Left colon (tissue), 2 donors: ENCODE measurements at regions not wholly inside any gene's neighbourhood (a gene's known extent, or its start where the extent isn't known, plus 50 kb on each side); places are given as distances from the start of the nearest gene placed in this dataset.

Source experiments
- ATAC-seq: fragments of 200-7000 bp; cut with Tn5 transposase; one replicate; pipeline ENCODE4 v1.9.1; 2020; ENCODE audit warnings: mild to moderate bottlenecking, moderate library complexity
- DNase-seq, 2 donors: peaks; one replicate each; pipeline ENCODE4 v3.0.0-alpha.2; 2020
- intact Hi-C, 2 donors: fragments of 100-400 bp; cut with DNase I in 1 of 2; cut with micrococcal nuclease in 1 of 2; formaldehyde crosslinking; loops; one replicate each; pipeline versions ENCODE4 v1.11.2 to v1.14.0; 2022; cut with DNase I, micrococcal nuclease
- donor health status: DM: no; HTN: no; CAD: no.
- donor health status: DM: yes; HTN: yes; CAD: no.

DNA sequence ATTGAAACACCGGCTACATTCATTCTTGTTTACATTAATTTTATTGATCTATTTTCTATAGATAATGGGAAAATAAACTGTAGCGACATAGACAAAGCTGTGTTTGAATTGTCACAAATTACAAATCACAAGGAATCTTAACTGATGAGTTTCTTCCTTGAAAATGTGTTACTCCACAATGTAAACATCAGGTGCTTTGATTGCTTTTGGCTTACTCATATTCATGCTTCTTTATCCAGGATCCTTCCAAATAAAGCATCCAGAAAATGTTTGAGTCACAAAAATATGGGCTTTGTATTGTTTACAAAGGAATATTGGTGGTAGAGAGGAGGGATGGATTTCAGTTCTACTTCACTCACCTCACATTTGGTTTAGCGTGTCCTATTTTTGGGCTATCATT, 64.0 kb downstream of the BMP2 start:
- ATAC-seq (no peak), DNase-seq (no peak)
- intact Hi-C loops, result loop anchor here in 1 of 2 donors (10.0 kb wide), 1 partner anchor 1033 kb away; no protein-coding TSS in a partner anchor

DNA sequence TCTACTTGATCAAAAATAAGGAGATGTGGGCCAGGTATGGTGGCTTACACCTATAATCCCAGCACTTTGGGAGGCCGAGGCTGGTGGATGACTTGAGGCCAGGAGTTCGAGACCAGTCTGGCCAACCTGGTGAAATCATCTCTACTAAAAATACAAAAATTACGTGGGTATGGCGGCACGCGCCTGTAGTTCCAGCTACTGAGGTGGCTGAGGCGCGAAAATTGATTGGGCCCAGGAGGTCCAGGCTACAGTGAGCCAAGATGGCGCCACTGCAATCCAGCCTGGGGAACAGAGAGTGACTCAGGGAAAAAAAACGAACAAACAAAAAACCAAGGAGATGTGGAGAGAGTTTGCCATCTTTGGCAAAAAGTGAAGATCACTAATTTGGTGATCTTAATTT, 65.3 kb downstream of the BMP2 start:
- no peak for ATAC-seq
- intact Hi-C loops, result loop anchor here in 1 of 2 donors (10.0 kb wide), 1 partner anchor 1032 kb away; no protein-coding TSS in a partner anchor
- no peak for DNase-seq

DNA sequence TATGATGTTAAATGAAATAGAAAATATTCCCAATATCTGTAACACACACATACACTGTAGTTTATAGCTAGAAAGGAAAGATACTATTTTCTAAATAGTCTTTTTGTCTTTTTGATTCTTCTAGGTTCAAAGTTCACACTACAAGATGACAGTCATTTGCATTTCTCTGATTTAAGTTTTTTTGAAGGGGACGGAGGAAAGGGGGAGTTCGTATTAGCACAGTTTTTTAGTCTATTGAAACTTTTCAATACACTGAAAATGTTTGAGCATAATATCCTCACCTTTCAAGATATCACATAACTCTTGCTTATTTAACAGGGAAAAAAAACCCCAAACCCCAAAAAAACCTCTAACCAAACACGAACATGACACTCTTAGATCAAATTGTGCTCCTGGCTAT, 68.1 kb downstream of the BMP2 start:
- DNase-seq (no peak), ATAC-seq (no peak)
- intact Hi-C loops, result loop anchor here in 1 of 2 donors (10.0 kb wide), 1 partner anchor 1029 kb away; no protein-coding TSS in a partner anchor

DNA sequence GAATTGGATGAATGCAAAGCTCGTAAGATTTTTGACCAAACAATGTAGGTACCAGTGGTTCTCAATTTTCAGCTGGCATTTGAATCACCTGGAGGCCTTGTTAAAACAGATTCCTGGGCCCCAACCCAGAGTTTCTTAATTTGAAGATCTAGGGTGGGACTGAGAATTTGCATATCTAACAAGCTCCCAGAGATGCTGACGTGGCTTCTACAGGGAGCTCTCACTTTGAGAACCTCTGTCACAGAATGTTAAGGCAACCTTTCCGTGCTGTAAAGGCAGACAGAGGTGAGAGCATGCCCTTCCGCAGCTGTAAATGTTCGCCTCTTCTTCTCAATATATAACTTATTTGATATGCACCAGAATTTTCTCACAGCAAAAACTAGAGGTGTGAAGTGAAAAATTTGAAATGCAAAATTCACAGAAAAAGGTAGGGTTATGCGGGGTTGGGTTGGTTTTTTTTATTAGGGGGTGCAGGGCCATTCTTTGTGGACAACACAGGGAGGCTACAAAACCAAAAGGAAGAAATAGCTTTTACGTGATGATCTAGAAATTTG, 69.4 kb downstream of the BMP2 start:
- DNase-seq (no peak), ATAC-seq (no peak)
- intact Hi-C loops, result loop anchor here in 1 of 2 donors (10.0 kb wide), 1 partner anchor 1028 kb away; no protein-coding TSS in a partner anchor

DNA sequence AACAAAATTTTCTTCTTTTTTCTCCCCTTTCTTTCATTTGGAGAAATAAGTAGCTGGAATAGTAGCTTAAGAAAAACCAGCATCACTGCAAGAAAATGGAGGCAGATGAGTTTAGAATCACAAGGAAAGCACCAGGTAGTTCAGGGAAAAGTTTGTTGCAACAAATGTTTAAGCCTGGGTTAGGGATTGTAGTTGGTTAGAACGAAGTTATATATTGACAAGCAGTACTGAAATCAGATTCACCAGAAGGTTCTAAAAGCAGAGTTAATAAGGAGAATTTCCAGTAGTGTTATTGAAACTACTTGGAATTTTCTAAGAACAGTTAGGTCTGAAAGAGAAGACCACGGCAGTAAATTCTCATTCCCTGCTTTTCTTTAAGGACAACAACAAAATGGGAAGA, 70.2 kb downstream of the BMP2 start:
- ATAC-seq (no peak), DNase-seq (no peak)
- intact Hi-C loops, result loop anchor here in 1 of 2 donors (10.0 kb wide), 1 partner anchor 1027 kb away; no protein-coding TSS in a partner anchor

DNA sequence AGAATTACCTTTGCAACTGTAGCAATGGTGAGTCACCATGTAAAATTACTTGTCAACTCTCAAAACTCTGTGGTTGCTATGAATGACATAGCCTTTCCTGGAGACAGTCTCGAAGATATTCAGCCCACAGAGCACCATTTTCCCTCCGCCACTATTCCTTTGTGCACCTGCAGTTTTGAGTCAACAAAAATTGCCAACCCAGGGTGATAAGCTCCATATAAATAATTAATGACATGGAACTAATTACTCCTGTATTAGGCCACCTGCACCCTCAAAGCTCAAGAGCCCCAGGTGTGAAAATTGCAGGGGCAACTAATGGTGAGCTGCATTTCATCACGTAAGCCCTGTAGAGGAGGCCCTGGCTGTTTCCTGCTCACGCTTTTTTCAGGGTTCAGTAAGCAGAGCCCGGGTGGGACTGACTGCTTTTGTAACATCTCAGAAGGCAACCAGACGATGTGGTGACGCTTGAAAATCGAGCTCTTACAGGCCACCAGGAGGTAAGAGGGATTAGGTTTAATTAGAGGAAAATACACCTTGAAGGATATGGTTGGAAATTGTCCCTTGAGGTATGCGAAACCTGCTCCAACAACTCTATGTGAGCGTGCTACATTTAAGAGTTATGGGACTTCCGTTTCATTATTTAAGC, 70.8 kb downstream of the BMP2 start:
- DNase-seq, result no peak
- no peak for ATAC-seq
- intact Hi-C loops, result loop anchor here in 1 of 2 donors (10.0 kb wide), 1 partner anchor 1026 kb away; no protein-coding TSS in a partner anchor

DNA sequence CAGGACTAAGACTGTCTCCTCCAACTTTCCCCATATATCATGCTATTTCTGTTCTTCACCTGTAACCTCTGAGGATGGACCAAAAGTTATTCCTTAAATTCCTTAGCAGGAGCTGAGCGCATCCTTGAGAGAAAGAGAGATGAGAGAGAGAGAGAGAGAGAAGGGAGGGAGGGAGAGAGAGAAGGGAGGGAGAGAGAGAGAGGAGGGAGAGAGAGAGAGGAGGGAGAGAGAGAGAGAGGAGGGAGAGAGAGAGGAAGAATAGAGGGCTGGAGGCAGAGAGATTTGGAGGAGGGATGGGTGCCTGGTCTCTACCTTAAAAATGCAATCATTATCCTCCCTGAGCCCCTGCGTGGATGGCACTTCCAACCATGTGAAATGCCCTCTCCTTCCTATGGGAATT, 73.6 kb downstream of the BMP2 start:
- DNase-seq (no peak), ATAC-seq (no peak)
- intact Hi-C loops, result no loop called here

DNA sequence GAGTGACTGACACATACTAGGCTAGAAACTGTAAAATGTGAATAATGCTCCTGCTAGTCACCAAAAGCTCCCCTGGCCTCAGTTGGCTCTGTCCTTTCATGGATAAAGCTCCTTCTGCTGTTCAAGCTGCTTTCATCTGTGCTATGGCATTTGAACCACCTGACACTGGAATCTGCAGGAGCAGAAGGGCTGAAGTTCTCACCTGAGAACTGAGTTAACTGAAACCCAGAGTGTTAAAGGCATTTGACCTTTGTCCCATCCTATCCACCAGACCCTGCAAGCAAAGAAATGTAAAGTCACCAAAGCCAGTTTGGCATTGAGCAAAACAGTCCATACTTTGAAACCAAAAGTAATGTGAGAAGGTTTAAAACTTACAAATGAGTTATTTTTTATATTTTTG, 77.7 kb downstream of the BMP2 start:
- no peak for ATAC-seq
- intact Hi-C loops, result no loop called here
- DNase-seq, result no peak

DNA sequence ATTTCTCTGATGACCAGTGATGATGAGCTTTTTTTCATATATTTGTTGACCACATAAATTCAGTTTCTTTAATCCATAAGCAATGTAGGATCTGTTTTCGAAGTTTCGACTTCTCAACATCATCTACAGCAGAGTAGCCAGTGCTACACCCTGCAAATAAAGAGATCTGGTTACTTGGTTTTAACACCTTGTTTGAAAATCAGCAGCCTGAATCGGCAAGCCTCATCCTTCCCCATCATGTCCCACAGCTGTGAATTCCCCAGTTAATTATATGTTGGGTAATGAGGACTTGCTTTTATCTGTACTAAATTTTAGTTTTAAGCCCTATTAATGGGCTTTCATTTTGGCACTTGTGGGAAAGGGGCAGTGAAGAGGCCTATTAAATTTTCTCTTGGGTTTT, 80.6 kb downstream of the BMP2 start:
- ATAC-seq (no peak), DNase-seq (no peak)
- intact Hi-C loops, result no loop called here

DNA sequence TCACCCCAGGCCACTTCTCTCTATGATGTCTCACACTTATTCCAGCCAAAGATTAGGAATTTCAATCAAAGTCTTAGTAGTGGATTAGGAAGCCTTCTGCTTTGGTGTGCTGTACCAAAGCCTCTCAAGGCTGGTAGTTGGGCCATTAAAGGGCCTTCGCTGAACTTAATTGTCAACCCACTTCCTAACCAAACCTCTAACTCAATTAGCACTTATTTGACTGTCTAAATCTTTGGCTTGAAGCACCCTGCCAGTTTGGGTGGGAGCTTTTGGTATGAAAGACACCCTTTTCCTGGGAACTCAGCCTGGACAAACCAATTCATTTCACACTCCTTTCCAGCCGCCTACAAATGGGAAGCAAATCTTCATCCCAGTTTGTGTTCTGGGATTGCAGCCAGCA, 81.5 kb downstream of the BMP2 start:
- intact Hi-C loops, result no loop called here
- DNase-seq, result no peak
- ATAC-seq, result no peak

DNA sequence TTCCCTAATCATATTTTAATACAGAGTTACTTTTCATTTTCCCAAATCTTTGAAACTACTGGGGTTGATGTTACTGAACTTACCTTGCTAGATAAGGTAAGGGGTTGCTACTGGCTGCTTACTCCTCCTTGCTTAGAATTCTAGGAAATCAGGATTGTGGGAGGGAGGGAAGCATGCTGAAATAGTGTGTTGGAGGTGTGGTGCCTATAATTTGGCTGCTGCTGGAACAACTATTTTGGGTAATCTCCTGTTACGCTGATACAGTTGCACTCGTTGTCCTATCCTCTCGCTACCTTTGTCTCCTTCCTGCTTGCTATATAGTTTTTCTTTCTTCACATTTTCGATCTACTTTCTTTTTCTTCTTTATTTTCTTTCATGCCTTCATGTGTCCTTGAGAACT, 83.7 kb downstream of the BMP2 start:
- DNase-seq (no peak), ATAC-seq (no peak)
- intact Hi-C loops, result no loop called here

DNA sequence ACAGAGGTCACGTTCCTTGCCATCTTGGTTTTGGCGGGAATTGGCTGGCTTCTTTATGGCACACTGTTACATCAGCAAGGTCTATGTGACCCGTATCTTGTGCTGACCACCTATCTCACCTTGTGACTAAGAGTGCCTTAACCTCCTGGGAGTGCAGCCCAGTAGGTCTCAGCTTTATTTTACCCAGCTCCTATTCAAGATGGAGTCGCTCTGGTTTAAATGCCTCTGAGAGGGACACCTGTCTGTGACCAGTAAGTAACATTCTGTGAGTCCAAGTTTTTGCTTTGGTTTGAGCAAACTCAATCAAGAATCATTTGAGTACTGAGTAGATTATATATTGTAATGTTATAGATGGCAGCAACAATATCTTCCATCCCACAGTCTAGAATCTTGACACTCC, 85.0 kb downstream of the BMP2 start:
- ATAC-seq, result no peak
- intact Hi-C loops, result no loop called here
- DNase-seq, result no peak

DNA sequence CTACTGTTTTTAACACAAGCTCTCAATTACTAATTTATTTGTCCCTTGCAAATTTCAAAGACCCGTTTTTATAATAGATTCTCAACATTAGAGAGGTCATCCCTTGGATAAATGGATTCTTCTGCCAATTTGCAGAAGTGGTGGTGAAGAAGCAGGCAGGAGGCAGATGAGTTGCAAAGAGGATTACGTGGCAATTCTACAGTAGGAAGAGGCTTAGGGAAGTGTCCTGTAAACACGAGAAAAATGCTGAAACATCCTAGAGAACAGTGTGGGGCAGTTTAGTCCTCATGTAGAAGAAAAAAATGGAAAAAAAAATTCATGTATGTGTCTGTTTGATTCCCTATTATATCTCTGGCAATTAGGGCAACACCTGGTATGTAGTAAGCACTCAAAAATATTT, 87.6 kb downstream of the BMP2 start:
- DNase-seq (no peak), ATAC-seq (no peak)
- intact Hi-C loops, result no loop called here

DNA sequence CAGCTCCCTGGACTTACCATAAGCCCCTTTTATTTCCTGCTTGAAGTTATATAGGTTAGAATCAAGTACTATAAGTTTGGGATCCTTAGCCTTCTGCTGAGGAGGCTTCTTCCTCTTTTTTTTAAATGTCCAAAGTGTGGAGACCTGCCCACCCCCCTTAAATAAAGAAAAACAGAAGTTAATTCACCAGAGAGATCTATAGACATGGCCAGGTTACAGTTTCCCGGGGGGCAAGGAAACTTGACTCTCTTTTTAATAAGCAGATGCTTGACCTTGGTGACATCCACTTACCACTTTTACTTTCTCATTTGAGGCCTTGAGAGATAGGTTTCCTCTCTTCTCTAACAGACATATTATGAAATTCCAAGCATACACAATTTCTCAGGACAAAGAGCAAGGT, 88.3 kb downstream of the BMP2 start:
- ATAC-seq (no peak), DNase-seq (no peak)
- intact Hi-C loops, result no loop called here

DNA sequence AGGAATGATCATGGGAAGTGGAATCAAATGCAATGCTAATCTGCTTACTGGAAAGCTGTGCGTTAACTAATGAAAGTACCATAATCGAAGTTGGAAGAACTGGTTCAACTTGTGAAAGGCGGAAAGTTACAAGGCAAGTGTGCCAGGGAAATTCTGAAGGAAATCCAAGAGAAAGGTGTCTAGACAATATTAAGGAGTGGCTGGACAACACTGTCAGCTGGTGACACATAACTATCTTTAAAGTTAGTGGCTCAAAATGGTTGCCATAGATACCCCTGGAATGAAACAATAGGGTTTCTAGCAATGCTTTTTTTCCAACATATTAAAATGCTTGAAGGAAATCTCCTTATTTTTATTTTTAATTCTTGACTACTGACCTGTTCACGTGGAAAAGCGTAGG, 90.4 kb downstream of the BMP2 start:
- intact Hi-C loops, result no loop called here

DNA sequence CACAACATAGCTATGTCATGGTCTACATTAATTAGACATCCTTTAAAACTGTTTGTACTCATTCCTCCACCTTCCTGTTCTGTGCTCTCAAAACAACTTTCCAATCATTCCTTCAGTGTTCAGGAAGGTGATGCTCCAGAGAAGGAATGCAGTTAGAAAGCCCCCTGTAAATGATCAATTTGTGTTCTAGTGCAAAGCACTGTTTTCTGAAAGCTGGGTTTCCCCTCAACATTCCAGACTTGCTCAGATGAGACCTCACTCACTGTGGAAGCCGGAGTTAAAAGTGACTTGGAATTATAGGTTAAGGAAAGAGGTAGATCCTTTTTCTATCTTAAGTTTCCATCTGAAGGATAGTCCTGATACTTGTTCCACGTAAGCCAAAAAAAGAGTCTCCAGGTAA, 95.9 kb downstream of the BMP2 start:
- ATAC-seq, result no peak
- DNase-seq, result no peak
- intact Hi-C loops, result no loop called here

More for the DNA sequence above, 90.4 kb downstream of the BMP2 start:
- ATAC-seq, result no peak
- DNase-seq, result no peak

DNA sequence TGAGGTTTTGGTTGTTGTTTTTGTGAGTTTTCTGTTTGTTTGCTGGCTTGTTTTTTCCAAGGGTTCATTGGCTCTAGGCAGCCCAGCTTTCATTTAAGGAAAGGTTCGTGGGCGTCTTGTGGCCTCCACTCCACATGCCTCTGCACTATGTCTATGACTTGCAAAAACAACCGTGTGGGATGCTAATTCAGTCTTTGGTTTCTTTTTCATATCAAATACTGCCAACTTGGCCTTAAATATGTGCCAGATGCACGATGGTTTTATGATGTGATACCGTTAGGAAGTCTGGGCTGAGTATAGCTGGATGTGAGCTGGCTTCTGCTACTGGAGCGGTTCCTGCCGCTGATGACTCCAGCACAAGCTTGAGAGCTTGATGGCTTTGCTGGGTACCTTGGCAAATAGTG, 96.3 kb downstream of the BMP2 start:
- ATAC-seq (no peak), DNase-seq (no peak)
- intact Hi-C loops, result no loop called here

DNA sequence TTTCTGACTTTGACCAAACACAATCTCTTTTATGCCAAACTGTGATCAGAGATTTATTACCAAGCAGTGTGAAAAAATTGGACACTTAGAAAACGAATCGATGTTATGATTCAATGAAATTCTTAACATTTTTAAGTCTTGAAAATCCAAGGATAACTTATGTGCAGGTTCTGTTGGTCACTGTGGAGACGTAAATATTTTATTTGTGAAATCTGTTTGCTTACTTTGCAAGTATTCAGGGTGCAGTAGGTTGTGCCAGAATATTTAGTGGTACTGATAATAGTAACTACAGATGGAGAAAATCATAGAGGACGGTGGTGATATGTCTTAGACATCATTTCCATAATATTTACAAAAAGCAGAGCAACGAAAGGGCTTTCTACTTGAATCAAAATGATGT, 97.3 kb downstream of the BMP2 start:
- intact Hi-C loops, result no loop called here
- ATAC-seq (no peak), DNase-seq (no peak)

DNA sequence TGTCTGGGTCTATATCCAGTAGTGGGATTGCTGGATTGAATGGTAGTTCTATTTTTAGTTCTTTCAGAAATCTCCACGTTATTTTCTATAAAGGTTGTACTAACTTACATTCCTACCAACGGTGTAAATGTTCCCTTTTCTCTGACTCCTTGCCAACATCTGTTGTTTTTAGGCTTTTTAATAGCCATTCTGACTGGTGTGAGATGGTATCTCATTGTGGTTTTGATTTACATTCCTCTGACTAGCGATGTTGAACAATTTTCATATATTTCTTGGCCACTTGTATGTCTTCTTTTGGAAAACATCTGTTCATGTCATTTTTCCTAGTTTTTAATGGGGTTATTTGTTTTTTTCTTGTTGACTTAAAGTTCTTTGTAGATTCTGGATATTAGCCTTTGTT, 99.3 kb downstream of the BMP2 start:
- intact Hi-C loops, result no loop called here
- no peak for DNase-seq
- ATAC-seq, result no peak

DNA sequence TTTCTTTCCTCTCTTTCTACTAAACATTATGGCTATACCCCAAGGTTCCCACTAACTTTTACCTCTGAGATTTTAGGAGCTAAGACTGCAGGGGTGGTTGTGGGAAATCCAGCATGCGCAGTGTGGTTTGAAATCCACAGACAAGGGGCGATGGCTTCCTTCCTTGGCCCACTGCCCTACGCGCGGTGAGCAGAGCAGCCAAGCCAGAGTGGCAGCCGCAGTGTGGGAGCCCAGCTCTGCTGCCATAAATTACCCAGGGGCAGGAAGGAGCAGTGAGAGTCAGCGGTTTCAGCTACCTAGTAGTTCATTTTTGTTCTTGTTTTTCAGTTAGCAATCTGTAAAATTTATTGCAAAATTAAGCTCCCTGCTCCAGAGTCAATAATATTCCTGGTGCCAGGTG, 101.4 kb downstream of the BMP2 start:
- intact Hi-C loops, result no loop called here
- no peak for ATAC-seq
- no peak for DNase-seq

DNA sequence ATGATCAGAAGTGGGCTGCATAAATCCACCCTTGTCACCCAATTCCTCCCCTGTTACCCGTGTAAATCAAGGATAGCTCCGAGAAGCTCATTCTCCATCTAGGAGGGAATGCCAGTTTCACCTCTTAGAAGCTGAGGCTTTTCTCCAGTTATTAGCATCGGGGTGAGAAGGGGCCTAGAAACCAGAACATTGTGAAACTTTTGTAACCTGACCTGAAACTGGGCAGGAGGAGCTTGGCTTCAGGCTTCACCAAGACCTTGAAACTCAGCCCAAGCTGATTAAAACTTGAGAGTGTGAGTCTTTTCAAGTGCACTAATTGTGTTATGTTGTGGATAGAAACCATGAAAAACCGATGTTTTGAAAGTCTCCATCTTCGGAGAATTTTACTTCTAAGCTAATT, 103.1 kb downstream of the BMP2 start:
- no peak for ATAC-seq
- no peak for DNase-seq
- intact Hi-C loops, result no loop called here
